ENCODE measurements at regions not wholly inside any gene's neighbourhood (a gene's known extent, or its start where the extent isn't known, plus 50 kb on each side); places are given as distances from the start of the nearest gene placed in this dataset.

DNA sequence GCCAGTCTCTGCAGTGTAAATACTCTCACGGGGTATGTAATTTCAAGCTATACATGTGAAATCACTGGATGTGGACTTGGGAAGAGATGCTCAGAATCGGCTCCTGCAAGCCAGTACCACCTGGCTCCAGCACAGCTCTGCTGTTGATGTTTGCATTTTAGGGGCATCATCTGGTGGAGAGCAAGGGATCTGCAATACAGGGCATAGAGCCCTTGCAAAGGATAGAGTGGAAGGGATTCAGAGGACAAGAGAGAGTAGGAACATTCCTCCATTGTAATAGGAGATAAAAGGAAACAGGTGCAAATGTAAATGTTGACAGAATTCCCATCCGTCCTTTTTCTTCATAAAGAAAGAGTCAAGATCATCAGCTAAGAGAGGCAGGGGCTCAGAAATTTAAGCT lies 184.1 kb downstream of the PMP22 start:
- TF ChIP-seq, protein P1, sequence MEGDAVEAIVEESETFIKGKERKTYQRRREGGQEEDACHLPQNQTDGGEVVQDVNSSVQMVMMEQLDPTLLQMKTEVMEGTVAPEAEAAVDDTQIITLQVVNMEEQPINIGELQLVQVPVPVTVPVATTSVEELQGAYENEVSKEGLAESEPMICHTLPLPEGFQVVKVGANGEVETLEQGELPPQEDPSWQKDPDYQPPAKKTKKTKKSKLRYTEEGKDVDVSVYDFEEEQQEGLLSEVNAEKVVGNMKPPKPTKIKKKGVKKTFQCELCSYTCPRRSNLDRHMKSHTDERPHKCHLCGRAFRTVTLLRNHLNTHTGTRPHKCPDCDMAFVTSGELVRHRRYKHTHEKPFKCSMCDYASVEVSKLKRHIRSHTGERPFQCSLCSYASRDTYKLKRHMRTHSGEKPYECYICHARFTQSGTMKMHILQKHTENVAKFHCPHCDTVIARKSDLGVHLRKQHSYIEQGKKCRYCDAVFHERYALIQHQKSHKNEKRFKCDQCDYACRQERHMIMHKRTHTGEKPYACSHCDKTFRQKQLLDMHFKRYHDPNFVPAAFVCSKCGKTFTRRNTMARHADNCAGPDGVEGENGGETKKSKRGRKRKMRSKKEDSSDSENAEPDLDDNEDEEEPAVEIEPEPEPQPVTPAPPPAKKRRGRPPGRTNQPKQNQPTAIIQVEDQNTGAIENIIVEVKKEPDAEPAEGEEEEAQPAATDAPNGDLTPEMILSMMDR (IDR thresholded peaks at IDR 0.05; ENCODE audit: low read depth, low read length), result no peak
- TF ChIP-seq POLR2A (IDR thresholded peaks at IDR 0.05; ENCODE audit: extremely low read depth, insufficient read length), result no peak

All from NB4 (cell line).